HepG2 (cell line): ENCODE measurements at regions not wholly inside any gene's neighbourhood (a gene's known extent, or its start where the extent isn't known, plus 50 kb on each side); places are given as distances from the start of the nearest gene placed in this dataset.

Experiments
- ATAC-seq: fragments of 200-7000 bp; cut with Tn5 transposase; 3 replicates; pipeline ENCODE4 v1.9.1; 2020; ENCODE audit warnings: mild to moderate bottlenecking, moderate library complexity
- BruUV-seq: library from RNA; stranded (reverse); fragments of 400-500 nt; replicated peaks from 2 replicates; lab custom pipeline; 2021; lab: Mats Ljungman, UMichigan
- CTCF ChIA-PET: fragments of 300-600 bp; formaldehyde crosslinking; extraction: SDS; loops from one replicate; lab custom pipeline; 2021; ENCODE audit warnings: low total read pairs, inconsistent platforms, low intra/inter-chr PET ratio; lab: Yijun Ruan, JAX
- POLR2A ChIA-PET: fragments of 350-600 bp; sonication (Branson Sonifier 250); formaldehyde crosslinking; loops from one replicate; lab custom pipeline; 2020; ENCODE audit warnings: antibody characterized with exemption, inconsistent platforms; lab: Yijun Ruan, JAX
- DNase-seq: peaks from one replicate; pipeline ENCODE4 v3.0.0-alpha.2; 2015; ENCODE audit warnings: low spot score
- FAIRE-seq: peaks from 3 replicates; lab custom pipeline; 2011; peaks lifted over from hg19 to GRCh38; lab: Jason Lieb, UNC
- H2AFZ ChIP-seq: one replicate; pipeline ENCODE4 v1.6.1; 2011; ENCODE audit warnings: low read length, inconsistent platforms
- H3K27ac ChIP-seq: fragments of 300-600 bp; 3 replicates; pipeline ENCODE4 v1.8.0; 2011; ENCODE audit warnings: mixed run types, mild to moderate bottlenecking, mixed read lengths, low read length, inconsistent platforms; ENCODE audit not compliant: insufficient read depth; ENCODE audit errors: extremely low read length
- H3K27me3 ChIP-seq, 2 experiments: fragments of 200-600 bp in 1 of 2; 2 replicates in 1 of 2; 3 replicates in 1 of 2; pipeline versions ENCODE4 v1.6.0 to v1.8.0; 2011; ENCODE audit warnings: low read length in 2 of 2, mild to moderate bottlenecking in 2 of 2, moderate library complexity in 2 of 2, inconsistent platforms in 1 of 2; ENCODE audit not compliant: insufficient read depth in 2 of 2, control insufficient read depth in 1 of 2
- H3K36me3 ChIP-seq, 2 experiments: fragments of 200-600 bp in 1 of 2; replicated peaks in 1 of 2; 2 replicates in 1 of 2; 3 replicates in 1 of 2; pipeline versions ENCODE4 v1.5.1 to v1.8.0; 2011; ENCODE audit warnings: low read length in 2 of 2, inconsistent platforms in 1 of 2; ENCODE audit not compliant: insufficient read depth in 2 of 2, control insufficient read depth in 1 of 2
- H3K4me1 ChIP-seq: 2 replicates; pipeline ENCODE4 v1.5.1; 2012; ENCODE audit warnings: low read length, inconsistent platforms; ENCODE audit not compliant: insufficient read depth
- H3K4me2 ChIP-seq: 2 replicates; pipeline ENCODE4 v1.6.0; 2011; ENCODE audit warnings: low read depth, low read length, inconsistent platforms
- H3K4me3 ChIP-seq, 3 experiments: fragments of 200-600 bp in 1 of 3; sonication (generic), shearing (Covaris generic) in 1 of 3; replicated peaks in 1 of 3; 2 replicates each; pipeline ENCODE4 v1.5.1; 2011 to 2016; ENCODE audit warnings: low read length in 3 of 3, inconsistent platforms in 2 of 3, low read depth in 2 of 3, mild to moderate bottlenecking in 2 of 3, control low read depth in 1 of 3, mixed read lengths in 1 of 3; ENCODE audit not compliant: insufficient read depth in 1 of 3
- H3K79me2 ChIP-seq: one replicate; pipeline ENCODE4 v1.6.1; 2011; ENCODE audit warnings: low read length, inconsistent platforms; ENCODE audit not compliant: insufficient read depth
- H3K9ac ChIP-seq: 2 replicates; pipeline ENCODE4 v1.6.0; 2011; ENCODE audit warnings: mild to moderate bottlenecking, low read depth, low read length, inconsistent platforms; ENCODE audit not compliant: insufficient read depth
- H3K9me3 ChIP-seq: 2 replicates; pipeline ENCODE4 v1.5.1; 2012; ENCODE audit warnings: mild to moderate bottlenecking, low read length
- H4K20me1 ChIP-seq: 2 replicates; pipeline ENCODE4 v1.6.0; 2011; ENCODE audit warnings: inconsistent platforms, mild to moderate bottlenecking, low read length, moderate library complexity; ENCODE audit not compliant: insufficient read depth
- MEF2D ChIP-seq: sonication (generic); formaldehyde crosslinking; IDR thresholded peaks from 2 replicates; pipeline ENCODE4 v1.5.1; 2020; ENCODE audit warnings: mild to moderate bottlenecking, missing genetic modification reagents
- RBM39 ChIP-seq: fragments of 200-400 bp; formaldehyde crosslinking; IDR thresholded peaks from one replicate; pipeline ENCODE4 v1.6.1; 2018; ENCODE audit warnings: antibody characterized with exemption, mild to moderate bottlenecking, low read depth, low read length; ENCODE audit not compliant: poor library complexity, severe bottlenecking
- SSRP1 ChIP-seq: IDR thresholded peaks from 2 replicates; pipeline ENCODE4 v1.6.1; 2016; ENCODE audit warnings: control low read depth
- WGBS: methylation state at CpG from one replicate; pipeline ENCODE4 v1.1.6; 2017; ENCODE audit warnings: low lambda C conversion rate; 5-methylcytosine and 5-hydroxymethylcytosine counted together
- in situ Hi-C: cut with HindIII; loops from 2 replicates; pipeline ENCODE4 v1.10.0; 2017; ENCODE audit warnings: low pct_unique_long_range_greater_than_20kb; ENCODE audit not compliant: extremely low pct_ligation_motif_present
- intact Hi-C: fragments of 100-400 bp; cut with micrococcal nuclease; formaldehyde crosslinking; loops from one replicate; pipeline ENCODE4 v1.10.0; 2022; ENCODE audit not compliant: unreplicated experiment
- TF ChIP-seq, protein P1 (sequence below): sonication (generic); formaldehyde crosslinking; IDR thresholded peaks from 2 replicates; pipeline ENCODE4 v1.8.0; 2022; ENCODE audit warnings: low read depth, missing genetic modification reagents

DNA sequence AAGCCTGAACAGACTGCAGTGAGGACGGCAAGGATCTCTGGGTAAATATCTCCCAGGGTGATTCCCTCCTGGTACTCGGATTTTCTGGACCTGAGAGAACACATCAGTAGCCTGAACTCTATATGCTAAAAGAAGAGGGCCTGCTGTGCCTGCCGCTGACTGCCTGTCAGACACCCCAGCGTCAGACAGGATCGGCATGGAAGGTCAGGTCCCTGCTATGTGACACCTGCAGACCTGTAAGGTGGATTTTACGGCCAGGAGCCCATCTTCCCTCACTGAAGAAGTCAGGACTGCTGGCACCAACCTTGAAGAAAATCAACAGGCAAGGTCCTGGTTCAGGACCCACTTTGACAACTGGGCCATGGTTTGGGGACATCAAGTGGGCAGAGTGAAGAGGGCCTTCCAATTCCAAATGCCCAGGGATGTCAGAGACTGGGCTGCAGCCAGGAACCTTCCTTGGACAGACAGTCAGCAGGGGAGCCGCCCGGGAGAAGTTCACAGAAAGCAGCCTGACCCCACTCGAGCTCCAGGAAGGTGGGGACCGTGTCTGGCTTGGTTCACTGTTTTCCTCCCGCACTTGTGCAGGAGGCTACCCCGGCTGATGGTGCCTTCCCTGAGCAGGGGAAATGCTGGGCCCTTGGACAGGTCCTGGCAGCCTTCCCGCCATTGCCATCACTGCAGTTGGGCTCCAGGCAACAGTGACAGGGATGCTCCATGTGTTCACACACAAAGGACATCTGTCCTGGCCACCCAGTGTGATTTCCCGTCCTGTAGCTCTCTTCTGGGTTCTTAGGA, 91.8 kb upstream of the LANCL2 start (continued):
- TF ChIP-seq, protein P1, sequence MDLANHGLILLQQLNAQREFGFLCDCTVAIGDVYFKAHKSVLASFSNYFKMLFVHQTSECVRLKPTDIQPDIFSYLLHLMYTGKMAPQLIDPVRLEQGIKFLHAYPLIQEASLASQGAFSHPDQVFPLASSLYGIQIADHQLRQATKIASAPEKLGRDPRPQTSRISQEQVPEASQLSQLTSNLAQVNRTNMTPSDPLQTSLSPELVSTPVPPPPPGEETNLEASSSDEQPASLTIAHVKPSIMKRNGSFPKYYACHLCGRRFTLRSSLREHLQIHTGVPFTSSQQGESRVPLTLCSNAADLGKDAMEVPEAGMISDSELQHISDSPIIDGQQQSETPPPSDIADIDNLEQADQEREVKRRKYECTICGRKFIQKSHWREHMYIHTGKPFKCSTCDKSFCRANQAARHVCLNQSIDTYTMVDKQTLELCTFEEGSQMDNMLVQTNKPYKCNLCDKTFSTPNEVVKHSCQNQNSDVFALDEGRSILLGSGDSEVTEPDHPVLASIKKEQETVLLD (CRISPR knock-in tag), result no peak
- no peak for TF ChIP-seq MEF2D (CRISPR knock-in tag)
- TF ChIP-seq SSRP1 (CRISPR knock-in tag), result no peak

DNA sequence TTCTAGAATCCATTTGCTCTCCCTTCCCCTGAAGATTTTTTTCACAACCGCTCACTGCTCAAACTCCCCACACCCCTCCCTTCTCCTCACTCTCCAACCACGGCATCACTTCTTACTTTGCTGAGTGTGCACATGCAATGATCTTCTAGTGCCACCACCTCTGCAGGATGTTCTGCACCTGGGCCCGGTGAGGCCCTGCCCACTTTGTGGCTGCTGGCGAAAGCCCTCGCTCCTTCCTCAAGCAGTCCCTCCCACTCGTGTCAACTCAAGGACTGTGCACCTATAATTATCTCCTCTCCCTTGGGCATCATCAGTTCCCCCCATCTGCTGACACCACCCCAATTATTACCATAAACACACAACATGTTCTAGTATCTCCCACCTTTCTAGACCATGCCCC, 91.0 kb upstream of the LANCL2 start:
- POLR2A ChIA-PET, result no interaction called here
- H3K4me3 ChIP-seq, result no peak overlapping the region
- H3K27me3 ChIP-seq, result peaks cover 1 to 47% of the 10 kb centered on the region in 2 experiments; a peak in 3 of 5 replicates
- no peaks in the 10 kb centered on the region for H3K9me3 ChIP-seq
- in situ Hi-C loops (loop anchor here (10.0 kb wide), 1 partner anchor 321 kb away; no protein-coding TSS in a partner anchor), intact Hi-C loops (no loop called here)
- H3K4me2 ChIP-seq, result no peak overlapping the region
- FAIRE-seq (no peak), ATAC-seq (no peak), DNase-seq (no peak)
- WGBS, result 32% methylated on average over 6 of the region's 6 CpGs
- H3K4me1 ChIP-seq, result no peaks in the 10 kb centered on the region
- no peaks in the 10 kb centered on the region for H3K79me2 ChIP-seq
- no peak overlapping the region for H2AFZ ChIP-seq
- CTCF ChIA-PET, result no interaction called here
- TF ChIP-seq RBM39, result no peak
- H3K36me3 ChIP-seq, result no peaks in the 10 kb centered on the region
- H4K20me1 ChIP-seq, result no peaks in the 10 kb centered on the region
- H3K27ac ChIP-seq, result no peak overlapping the region
- BruUV-seq, result no TSS peak
- H3K9ac ChIP-seq, result no peak overlapping the region
